Liver (tissue), 8 donors: ENCODE measurements at regions not wholly inside any gene's neighbourhood (a gene's known extent, or its start where the extent isn't known, plus 50 kb on each side); places are given as distances from the start of the nearest gene placed in this dataset.

Source experiments
- DNase-seq: peaks from one replicate; pipeline ENCODE4 v3.0.0-alpha.2; 2017; ENCODE audit warnings: low spot score
- H3K27ac ChIP-seq, 2 donors: one replicate each; pipeline ENCODE4 v1.7.0; 2013; ENCODE audit warnings: inconsistent platforms in 2 of 2, low read length in 2 of 2, control low read depth in 1 of 2, low read depth in 1 of 2, mild to moderate bottlenecking in 1 of 2
- H3K27me3 ChIP-seq, 4 donors: one replicate each; pipeline versions ENCODE4 v1.6.1 to v1.7.0; 2013; ENCODE audit warnings: low read length in 3 of 4, inconsistent platforms in 1 of 4, mild to moderate bottlenecking in 1 of 4, moderate library complexity in 1 of 4; ENCODE audit not compliant: control insufficient read depth in 4 of 4, insufficient read depth in 4 of 4
- H3K36me3 ChIP-seq, 4 donors: one replicate each; pipeline versions ENCODE4 v1.6.1 to v1.7.0; 2013; ENCODE audit warnings: low read length in 3 of 4, mild to moderate bottlenecking in 3 of 4, low read depth in 1 of 4, moderate library complexity in 1 of 4; ENCODE audit not compliant: control insufficient read depth in 4 of 4, insufficient read depth in 3 of 4
- H3K4me1 ChIP-seq, 4 donors: one replicate each; pipeline versions ENCODE4 v1.6.1 to v1.7.0; 2013; ENCODE audit warnings: low read length in 3 of 4, mild to moderate bottlenecking in 3 of 4, moderate library complexity in 1 of 4; ENCODE audit not compliant: control insufficient read depth in 4 of 4, insufficient read depth in 4 of 4
- H3K4me3 ChIP-seq, 3 donors: one replicate each; pipeline versions ENCODE4 v1.6.1 to v1.7.0; 2013; ENCODE audit warnings: low read length in 3 of 3, control low read depth in 1 of 3, low read depth in 1 of 3, mild to moderate bottlenecking in 1 of 3
- H3K9ac ChIP-seq, 2 donors: one replicate each; pipeline ENCODE4 v1.7.0; 2013; ENCODE audit warnings: low read length in 2 of 2, mild to moderate bottlenecking in 2 of 2, moderate library complexity in 2 of 2, control low read depth in 1 of 2, low read depth in 1 of 2
- H3K9me3 ChIP-seq, 4 donors: one replicate each; pipeline versions ENCODE4 v1.6.1 to v1.7.0; 2013; ENCODE audit warnings: low read length in 3 of 4; ENCODE audit not compliant: control insufficient read depth in 4 of 4
- ATF3 ChIP-seq: IDR thresholded peaks from 2 replicates; pipeline ENCODE4 v1.6.1; 2016; ENCODE audit warnings: antibody characterized with exemption
- CTCF ChIP-seq: fragments of 150-350 bp; IDR thresholded peaks from 2 replicates; pipeline ENCODE4 v1.5.1; 2017; ENCODE audit warnings: improper control_type of control experiment, low read depth, low read length; ENCODE audit not compliant: missing input control
- EGR1 ChIP-seq, 2 donors: IDR thresholded peaks; 2 replicates each; pipeline ENCODE4 v1.6.1; 2016 to 2018; ENCODE audit warnings: antibody characterized with exemption in 2 of 2, low read depth in 2 of 2
- FOXA1 ChIP-seq: IDR thresholded peaks from 2 replicates; pipeline ENCODE4 v1.6.1; 2016; ENCODE audit warnings: antibody characterized with exemption
- FOXA2 ChIP-seq: IDR thresholded peaks from 2 replicates; pipeline ENCODE4 v1.6.1; 2016; ENCODE audit warnings: antibody characterized with exemption
- GABPA ChIP-seq, 2 donors: IDR thresholded peaks in 1 of 2; conservative IDR thresholded peaks in 1 of 2; 2 replicates each; pipeline ENCODE4 v1.6.1; 2016; ENCODE audit warnings: antibody characterized with exemption in 2 of 2, mild to moderate bottlenecking in 1 of 2, moderate library complexity in 1 of 2
- HNF4A ChIP-seq, 2 donors: conservative IDR thresholded peaks; 2 replicates each; pipeline ENCODE4 v1.6.1; 2016; ENCODE audit warnings: antibody characterized with exemption in 2 of 2, mild to moderate bottlenecking in 2 of 2
- HNF4G ChIP-seq: IDR thresholded peaks from 2 replicates; pipeline ENCODE4 v1.6.1; 2016; ENCODE audit warnings: antibody characterized with exemption
- JUND ChIP-seq, 2 donors: IDR thresholded peaks; 2 replicates each; pipeline ENCODE4 v1.6.1; 2016; ENCODE audit warnings: antibody characterized with exemption in 2 of 2
- MAX ChIP-seq: IDR thresholded peaks from 2 replicates; pipeline ENCODE4 v1.6.1; 2016; ENCODE audit warnings: antibody characterized with exemption
- NR2F2 ChIP-seq: IDR thresholded peaks from 2 replicates; pipeline ENCODE4 v1.6.1; 2016; ENCODE audit warnings: antibody characterized with exemption
- RAD21 ChIP-seq, 2 donors: IDR thresholded peaks; 2 replicates each; pipeline ENCODE4 v1.6.1; 2016; ENCODE audit warnings: antibody characterized with exemption in 2 of 2, mild to moderate bottlenecking in 2 of 2
- RXRA ChIP-seq, 2 donors: IDR thresholded peaks; 2 replicates each; pipeline ENCODE4 v1.6.1; 2017 to 2018; ENCODE audit warnings: antibody characterized with exemption in 2 of 2, mild to moderate bottlenecking in 1 of 2
- SP1 ChIP-seq: IDR thresholded peaks from 2 replicates; pipeline ENCODE4 v1.6.1; 2018; ENCODE audit warnings: antibody characterized with exemption, mild to moderate bottlenecking
- TAF1 ChIP-seq: conservative IDR thresholded peaks from 2 replicates; pipeline ENCODE4 v1.6.1; 2016; ENCODE audit warnings: antibody characterized with exemption, mild to moderate bottlenecking
- YY1 ChIP-seq: IDR thresholded peaks from 2 replicates; pipeline ENCODE4 v1.6.1; 2016; ENCODE audit warnings: antibody characterized with exemption, mild to moderate bottlenecking
- ZBTB33 ChIP-seq: IDR thresholded peaks from 2 replicates; pipeline ENCODE4 v1.6.1; 2016; ENCODE audit warnings: antibody characterized with exemption
- WGBS: extraction: QIAGEN DNeasy Blood & Tissue Kit; methylation state at CpG from one replicate; pipeline ENCODE4 v1.1.7; 2013; 5-methylcytosine and 5-hydroxymethylcytosine counted together
- TF ChIP-seq, protein P1 (sequence below): IDR thresholded peaks from 2 replicates; pipeline ENCODE4 v1.6.1; 2016; ENCODE audit warnings: antibody characterized with exemption, mild to moderate bottlenecking
- donor health status: healthy.
- donor health status: healthy.
- donor health status: healthy.
- donor health status: healthy.
- donor health status: healthy.

DNA sequence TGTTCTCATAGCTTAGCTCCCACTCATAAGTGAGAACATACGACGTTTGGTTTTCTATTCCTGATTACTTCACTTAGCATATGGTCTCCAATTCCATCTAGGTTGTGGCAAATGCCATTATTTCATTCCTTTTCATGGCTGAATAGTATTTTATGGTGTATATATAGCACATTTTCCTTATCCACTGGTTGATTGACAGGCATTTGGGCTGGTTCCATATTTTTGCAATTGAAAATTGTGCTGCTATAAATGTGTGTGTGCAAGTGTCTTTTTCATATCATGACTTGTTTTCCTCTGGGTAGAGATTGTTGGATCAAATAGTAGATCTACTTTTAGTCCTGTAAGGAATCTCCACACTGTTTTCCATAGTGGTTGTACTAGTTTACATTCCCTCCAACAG, 133.0 kb upstream of the TAB2 start:
- no peak for TF ChIP-seq JUND (IDR thresholded peaks at IDR 0.05)
- TF ChIP-seq, protein P1, sequence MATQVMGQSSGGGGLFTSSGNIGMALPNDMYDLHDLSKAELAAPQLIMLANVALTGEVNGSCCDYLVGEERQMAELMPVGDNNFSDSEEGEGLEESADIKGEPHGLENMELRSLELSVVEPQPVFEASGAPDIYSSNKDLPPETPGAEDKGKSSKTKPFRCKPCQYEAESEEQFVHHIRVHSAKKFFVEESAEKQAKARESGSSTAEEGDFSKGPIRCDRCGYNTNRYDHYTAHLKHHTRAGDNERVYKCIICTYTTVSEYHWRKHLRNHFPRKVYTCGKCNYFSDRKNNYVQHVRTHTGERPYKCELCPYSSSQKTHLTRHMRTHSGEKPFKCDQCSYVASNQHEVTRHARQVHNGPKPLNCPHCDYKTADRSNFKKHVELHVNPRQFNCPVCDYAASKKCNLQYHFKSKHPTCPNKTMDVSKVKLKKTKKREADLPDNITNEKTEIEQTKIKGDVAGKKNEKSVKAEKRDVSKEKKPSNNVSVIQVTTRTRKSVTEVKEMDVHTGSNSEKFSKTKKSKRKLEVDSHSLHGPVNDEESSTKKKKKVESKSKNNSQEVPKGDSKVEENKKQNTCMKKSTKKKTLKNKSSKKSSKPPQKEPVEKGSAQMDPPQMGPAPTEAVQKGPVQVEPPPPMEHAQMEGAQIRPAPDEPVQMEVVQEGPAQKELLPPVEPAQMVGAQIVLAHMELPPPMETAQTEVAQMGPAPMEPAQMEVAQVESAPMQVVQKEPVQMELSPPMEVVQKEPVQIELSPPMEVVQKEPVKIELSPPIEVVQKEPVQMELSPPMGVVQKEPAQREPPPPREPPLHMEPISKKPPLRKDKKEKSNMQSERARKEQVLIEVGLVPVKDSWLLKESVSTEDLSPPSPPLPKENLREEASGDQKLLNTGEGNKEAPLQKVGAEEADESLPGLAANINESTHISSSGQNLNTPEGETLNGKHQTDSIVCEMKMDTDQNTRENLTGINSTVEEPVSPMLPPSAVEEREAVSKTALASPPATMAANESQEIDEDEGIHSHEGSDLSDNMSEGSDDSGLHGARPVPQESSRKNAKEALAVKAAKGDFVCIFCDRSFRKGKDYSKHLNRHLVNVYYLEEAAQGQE, result no peak
- no peak for TF ChIP-seq FOXA1
- no peak for TF ChIP-seq YY1
- no peak for TF ChIP-seq SP1
- TF ChIP-seq HNF4G, result no peak
- TF ChIP-seq FOXA2, result no peak
- no peak for TF ChIP-seq HNF4A (conservative IDR thresholded peaks at IDR 0.05)
- no peak for TF ChIP-seq EGR1 (IDR thresholded peaks at IDR 0.05; ENCODE audit: low read depth in 2 of 2)
- no peak for TF ChIP-seq NR2F2
- TF ChIP-seq TAF1, result no peak
- no peak for TF ChIP-seq GABPA (IDR thresholded peaks at IDR 0.05 in 1 of 2, conservative IDR thresholded peaks at IDR 0.05 in 1 of 2)
- no peak for TF ChIP-seq ATF3
- TF ChIP-seq RXRA (IDR thresholded peaks at IDR 0.05), result no peak
- no peak for TF ChIP-seq RAD21 (IDR thresholded peaks at IDR 0.05)
- no peak for TF ChIP-seq MAX
- no peak for TF ChIP-seq CTCF
- TF ChIP-seq ZBTB33, result no peak
- DNase-seq, result no peak
- H3K27me3 ChIP-seq, result no peaks in the 10 kb centered on the region

More for the DNA sequence above, 133.0 kb upstream of the TAB2 start:
- Histone ChIP-seq H3K9me3 (peaks cover 0 to 6% (median 3%) of the 10 kb centered on the region in 4 donors), H3K27ac (no peak overlapping the region), H3K36me3 (no peaks in the 10 kb centered on the region), H3K4me1 (no peaks in the 10 kb centered on the region), H3K4me3 (no peak overlapping the region), H3K9ac (no peak overlapping the region)
- 93% methylated on average over 2 of the region's 2 CpGs for WGBS
